H9 (cell line): ENCODE measurements at regions not wholly inside any gene's neighbourhood (a gene's known extent, or its start where the extent isn't known, plus 50 kb on each side); places are given as distances from the start of the nearest gene placed in this dataset.

ENCODE experiments used
- DNase-seq: peaks from one replicate; pipeline ENCODE4 v3.0.0-alpha.2; 2017
- H2AFZ ChIP-seq: one replicate; pipeline ENCODE4 v1.6.1; 2013; ENCODE audit warnings: mild to moderate bottlenecking, low read length, control low read depth, moderate library complexity
- H2AK5ac ChIP-seq: 2 replicates; pipeline ENCODE4 v1.6.1; 2013; ENCODE audit warnings: low read length, control low read depth, mixed read lengths; ENCODE audit not compliant: insufficient read length
- H2BK120ac ChIP-seq: one replicate; pipeline ENCODE4 v1.6.1; 2013; ENCODE audit warnings: low read depth, mild to moderate bottlenecking, low read length, control low read depth, inconsistent platforms; ENCODE audit not compliant: poor library complexity, severe bottlenecking
- H2BK12ac ChIP-seq: 2 replicates; pipeline ENCODE4 v1.6.1; 2013; ENCODE audit warnings: low read length, control low read depth, mixed read lengths, low read depth; ENCODE audit not compliant: insufficient read length
- H2BK15ac ChIP-seq: 2 replicates; pipeline ENCODE4 v1.6.1; 2013; ENCODE audit warnings: low read depth, low read length, control low read depth
- H2BK20ac ChIP-seq: one replicate; pipeline ENCODE4 v1.6.1; 2013; ENCODE audit warnings: low read depth, mild to moderate bottlenecking, low read length, control low read depth, inconsistent platforms; ENCODE audit not compliant: poor library complexity, severe bottlenecking
- H2BK5ac ChIP-seq: 2 replicates; pipeline ENCODE4 v1.6.1; 2013; ENCODE audit warnings: low read length, control low read depth, mixed read lengths; ENCODE audit not compliant: insufficient read length
- H3K14ac ChIP-seq: 2 replicates; pipeline ENCODE4 v1.6.1; 2013; ENCODE audit warnings: low read length, control low read depth; ENCODE audit not compliant: insufficient read depth
- H3K18ac ChIP-seq: 2 replicates; pipeline ENCODE4 v1.6.1; 2013; ENCODE audit warnings: low read depth, mild to moderate bottlenecking, mixed read lengths, low read length, control low read depth; ENCODE audit not compliant: insufficient read length
- H3K23ac ChIP-seq: 2 replicates; pipeline ENCODE4 v1.6.1; 2013; ENCODE audit warnings: low read length, control low read depth, mixed read lengths, low read depth; ENCODE audit not compliant: insufficient read length
- H3K23me2 ChIP-seq: 2 replicates; pipeline ENCODE4 v1.6.1; 2013; ENCODE audit warnings: low read depth, mild to moderate bottlenecking, mixed read lengths, low read length, control low read depth; ENCODE audit not compliant: insufficient read length, poor library complexity, severe bottlenecking
- H3K27ac ChIP-seq: 2 replicates; pipeline ENCODE4 v1.5.1; 2013; ENCODE audit warnings: low read length, control low read depth, mixed read lengths, low read depth; ENCODE audit not compliant: insufficient read length
- H3K27me3 ChIP-seq: 2 replicates; pipeline ENCODE4 v1.6.1; 2013; ENCODE audit warnings: low read length, control low read depth, inconsistent platforms; ENCODE audit not compliant: insufficient read depth
- H3K4ac ChIP-seq: 2 replicates; pipeline ENCODE4 v1.6.1; 2013; ENCODE audit warnings: low read depth, mild to moderate bottlenecking, control low read depth, inconsistent platforms, low read length, moderate library complexity
- H3K4me1 ChIP-seq: 2 replicates; pipeline ENCODE4 v1.6.1; 2013; ENCODE audit warnings: low read length, control low read depth, inconsistent platforms; ENCODE audit not compliant: insufficient read depth
- H3K4me2 ChIP-seq: 2 replicates; pipeline ENCODE4 v1.6.1; 2013; ENCODE audit warnings: low read length, control low read depth, mixed read lengths; ENCODE audit not compliant: insufficient read length, insufficient read depth
- H3K56ac ChIP-seq: 2 replicates; pipeline ENCODE4 v1.6.1; 2013; ENCODE audit warnings: low read depth, mild to moderate bottlenecking, mixed read lengths, low read length, control low read depth; ENCODE audit not compliant: insufficient read length
- H3K79me1 ChIP-seq: 2 replicates; pipeline ENCODE4 v1.6.1; 2013; ENCODE audit warnings: low read depth, mild to moderate bottlenecking, moderate library complexity, low read length, control low read depth, inconsistent platforms; ENCODE audit not compliant: insufficient read depth, poor library complexity, severe bottlenecking
- H3K79me2 ChIP-seq: 2 replicates; pipeline ENCODE4 v1.6.1; 2013; ENCODE audit warnings: low read length, control low read depth, inconsistent platforms; ENCODE audit not compliant: insufficient read depth
- H3K9ac ChIP-seq: 2 replicates; pipeline ENCODE4 v1.6.1; 2013; ENCODE audit warnings: low read length, control low read depth, mixed read lengths; ENCODE audit not compliant: insufficient read length; ENCODE audit errors: extremely low read depth
- H3K9me3 ChIP-seq: one replicate; pipeline ENCODE4 v1.6.1; 2013; ENCODE audit warnings: low read depth, low read length, inconsistent platforms; ENCODE audit not compliant: control insufficient read depth
- H3T11ph ChIP-seq: one replicate; pipeline ENCODE4 v1.6.1; 2013; ENCODE audit warnings: mild to moderate bottlenecking, low read length, control low read depth, inconsistent platforms
- H4K20me1 ChIP-seq: one replicate; pipeline ENCODE4 v1.6.1; 2013; ENCODE audit not compliant: control insufficient read depth, insufficient read length, insufficient read depth
- H4K5ac ChIP-seq: 2 replicates; pipeline ENCODE4 v1.6.1; 2013; ENCODE audit warnings: low read depth, mild to moderate bottlenecking, mixed read lengths, low read length, control low read depth; ENCODE audit not compliant: insufficient read length
- H4K8ac ChIP-seq: replicated peaks from 2 replicates; pipeline ENCODE4 v1.6.1; 2013; ENCODE audit warnings: low read length, control low read depth, mixed read lengths, low read depth; ENCODE audit not compliant: insufficient read length
- H4K91ac ChIP-seq: 2 replicates; pipeline ENCODE4 v1.6.1; 2013; ENCODE audit warnings: low read depth, mild to moderate bottlenecking, moderate library complexity, mixed read lengths, low read length, control low read depth; ENCODE audit not compliant: insufficient read length
- H3K27ac Mint-ChIP-seq, 3 experiments: 2 replicates in 2 of 3; 3 replicates in 1 of 3; pipeline ENCODE4 v1.8.0; 2020 to 2021; ENCODE audit warnings: mixed read lengths in 3 of 3, mild to moderate bottlenecking in 1 of 3, moderate library complexity in 1 of 3
- H3K27me3 Mint-ChIP-seq: 2 replicates; pipeline ENCODE4 v1.8.0; 2021; ENCODE audit warnings: low read depth, mild to moderate bottlenecking, moderate library complexity, mixed read lengths
- H3K36me3 Mint-ChIP-seq, 3 experiments: 2 replicates in 2 of 3; 3 replicates in 1 of 3; pipeline ENCODE4 v1.8.0; 2020 to 2021; ENCODE audit warnings: low read depth in 3 of 3, mixed read lengths in 3 of 3; ENCODE audit not compliant: insufficient read depth in 1 of 3
- H3K4me1 Mint-ChIP-seq, 2 experiments: 2 replicates each; pipeline ENCODE4 v1.8.0; 2020; ENCODE audit warnings: mixed read lengths in 2 of 2
- H3K4me3 Mint-ChIP-seq, 2 experiments: 2 replicates in 1 of 2; 3 replicates in 1 of 2; pipeline ENCODE4 v1.8.0; 2020 to 2021; ENCODE audit warnings: mild to moderate bottlenecking in 2 of 2, mixed read lengths in 2 of 2, moderate library complexity in 1 of 2
- H3K9me3 Mint-ChIP-seq, 2 experiments: 2 replicates in 1 of 2; 3 replicates in 1 of 2; pipeline ENCODE4 v1.8.0; 2020; ENCODE audit warnings: mild to moderate bottlenecking in 2 of 2, mixed read lengths in 2 of 2, moderate library complexity in 1 of 2
- CTCF ChIP-seq: fragments of 200-600 bp; sonication (generic); conservative IDR thresholded peaks from 3 replicates; pipeline ENCODE4 v1.8.0; 2021; ENCODE audit warnings: antibody characterized with exemption, mild to moderate bottlenecking
- WGBS: extraction: QIAGEN DNeasy Blood & Tissue Kit; methylation state at CpG from one replicate; pipeline ENCODE4 v1.1.7; 2013; ENCODE audit warnings: missing lambda C conversion rate, low lambda C conversion rate, mixed read lengths; ENCODE audit not compliant: insufficient read length; ENCODE audit errors: extremely low coverage; 5-methylcytosine and 5-hydroxymethylcytosine counted together

- H3K36me3 Mint-ChIP-seq, result peaks cover 0 to 7% (median 6%) of the 10 kb centered on the region in 3 experiments; a peak in 5 of 7 replicates
- H4K8ac ChIP-seq, result no peak overlapping the region
- H4K91ac ChIP-seq, result no peak overlapping the region
- H3K27ac ChIP-seq, result no peak overlapping the region
- no peak for TF ChIP-seq CTCF
- peaks cover 9 to 10% of the 10 kb centered on the region in 2 experiments for H3K9me3 Mint-ChIP-seq
- no peak overlapping the region for H3T11ph ChIP-seq
- H2BK5ac ChIP-seq, result no peak overlapping the region
- no peaks in the 10 kb centered on the region for H3K27me3 Mint-ChIP-seq
- H3K4ac ChIP-seq, result no peak overlapping the region
- no peak overlapping the region for H3K56ac ChIP-seq
- no peak overlapping the region for H2BK120ac ChIP-seq
- H4K20me1 ChIP-seq, result no peaks in the 10 kb centered on the region
- no peak overlapping the region for H3K27ac Mint-ChIP-seq
- no peak overlapping the region for H2BK12ac ChIP-seq
- no peak overlapping the region for H3K9ac ChIP-seq
- peaks cover 3 to 5% of the 10 kb centered on the region in 2 experiments; a peak in 3 of 4 replicates for H3K4me1 Mint-ChIP-seq
- H2AK5ac ChIP-seq, result no peak overlapping the region
- H3K4me2 ChIP-seq, result no peak overlapping the region
- DNase-seq, result no peak
- no peak overlapping the region for H2AFZ ChIP-seq
- no peak overlapping the region for H3K4me3 Mint-ChIP-seq
- no peak overlapping the region for H3K23ac ChIP-seq
- no peak overlapping the region for H2BK15ac ChIP-seq
- H3K9me3 ChIP-seq, result no peaks in the 10 kb centered on the region
- no peaks in the 10 kb centered on the region for H3K79me1 ChIP-seq
- whole genome bisulfite sequencing, result no CpG with 5 or more reads among the region's 3 CpGs
- H3K14ac ChIP-seq, result no peak overlapping the region
- H3K79me2 ChIP-seq, result no peaks in the 10 kb centered on the region
- no peak overlapping the region for H2BK20ac ChIP-seq
- no peaks in the 10 kb centered on the region for H3K4me1 ChIP-seq
- no peaks in the 10 kb centered on the region for H3K27me3 ChIP-seq
- H4K5ac ChIP-seq, result no peak overlapping the region
- H3K23me2 ChIP-seq, result no peaks in the 10 kb centered on the region
- H3K18ac ChIP-seq, result no peak overlapping the region
Observed at GRCh38 chr12:84562331-84562730, 350.3 kb downstream of the SLC6A15 start.
